GM19328 (cell line): ENCODE measurements at regions not wholly inside any gene's neighbourhood (a gene's known extent, or its start where the extent isn't known, plus 50 kb on each side); places are given as distances from the start of the nearest gene placed in this dataset.
"Not testable (repeated sequence)": the region's sequence is repeated elsewhere in the genome, so short reads cannot be mapped to it uniquely, and the experiment has no call there.

Experiments
- ATAC-seq: cut with Tn5 transposase; IDR thresholded peaks from one replicate; pipeline ENCODE4 v1.9.1; 2021; ENCODE audit warnings: mild to moderate bottlenecking, moderate library complexity; ENCODE audit not compliant: unreplicated experiment

DNA sequence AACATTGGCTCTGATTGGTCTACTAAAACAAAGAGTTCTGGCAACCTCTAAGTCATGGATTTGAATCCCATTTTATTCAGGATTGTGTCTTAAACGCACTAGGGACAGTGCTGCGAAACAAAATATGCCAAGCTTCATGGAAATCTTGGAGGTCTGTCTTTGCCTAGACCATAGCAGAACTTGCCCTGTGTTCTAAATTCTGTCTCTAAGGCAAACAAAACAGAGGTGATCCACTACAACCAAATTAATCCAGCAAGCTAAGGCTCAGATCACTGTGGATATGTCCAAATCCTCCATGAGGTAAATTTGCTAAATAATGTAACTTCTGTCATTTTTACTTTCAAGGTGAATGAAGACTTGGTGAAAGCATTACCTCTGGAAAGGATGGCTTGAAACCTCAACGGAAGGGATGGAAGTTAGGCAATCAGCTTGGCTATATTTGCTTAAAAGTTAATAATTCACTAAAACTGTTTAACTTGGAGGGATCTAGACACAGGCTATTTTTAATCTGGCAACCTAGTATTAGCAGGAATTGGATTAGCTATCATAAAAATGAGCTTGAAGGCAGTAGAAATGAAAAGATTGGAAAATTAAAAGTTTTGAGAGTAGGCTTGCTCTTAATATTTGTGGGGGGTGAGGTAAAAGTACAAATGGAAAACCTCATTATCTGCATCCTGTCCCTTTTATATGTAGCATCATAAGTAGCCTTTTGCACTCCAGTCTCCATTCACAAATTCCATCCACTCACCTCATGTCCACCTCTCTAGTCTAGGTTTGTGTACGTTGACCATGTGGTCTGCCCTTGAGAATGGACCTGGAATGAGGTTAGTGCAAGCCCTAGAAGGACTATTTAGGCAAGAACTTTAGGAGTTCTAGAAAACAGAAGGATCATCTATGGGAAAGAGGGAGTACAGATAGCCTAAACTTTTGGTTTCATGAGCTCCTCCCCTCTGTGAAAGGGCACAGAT, 176.2 kb downstream of the SMC2 start:
- ATAC-seq: no peak

DNA sequence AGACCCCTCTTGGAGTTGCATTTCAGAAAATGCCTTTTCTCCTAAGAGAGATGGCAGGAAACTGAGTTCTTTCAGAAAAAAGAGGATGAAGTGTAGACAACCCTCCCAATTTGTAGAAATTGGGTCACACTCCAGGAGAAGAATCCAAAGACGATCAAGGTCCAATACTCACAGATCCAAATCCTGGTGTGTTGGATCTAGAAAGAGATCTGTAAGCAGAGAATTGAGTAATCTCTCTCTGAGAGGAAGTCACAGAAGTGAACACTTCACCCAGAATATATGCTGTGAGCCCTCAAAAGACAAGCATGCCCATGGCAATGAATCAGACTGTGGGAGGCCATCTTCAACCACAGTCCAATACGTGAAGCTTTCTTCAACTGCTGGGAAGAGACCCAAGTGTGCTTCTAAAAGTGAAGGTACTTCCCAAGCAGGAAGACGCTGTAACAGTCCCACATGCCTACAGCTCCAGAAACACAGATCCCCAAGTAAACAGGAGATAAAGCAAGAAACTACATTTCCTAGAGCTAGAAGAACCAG, 182.7 kb downstream of the SMC2 start:
- no peak for ATAC-seq

DNA sequence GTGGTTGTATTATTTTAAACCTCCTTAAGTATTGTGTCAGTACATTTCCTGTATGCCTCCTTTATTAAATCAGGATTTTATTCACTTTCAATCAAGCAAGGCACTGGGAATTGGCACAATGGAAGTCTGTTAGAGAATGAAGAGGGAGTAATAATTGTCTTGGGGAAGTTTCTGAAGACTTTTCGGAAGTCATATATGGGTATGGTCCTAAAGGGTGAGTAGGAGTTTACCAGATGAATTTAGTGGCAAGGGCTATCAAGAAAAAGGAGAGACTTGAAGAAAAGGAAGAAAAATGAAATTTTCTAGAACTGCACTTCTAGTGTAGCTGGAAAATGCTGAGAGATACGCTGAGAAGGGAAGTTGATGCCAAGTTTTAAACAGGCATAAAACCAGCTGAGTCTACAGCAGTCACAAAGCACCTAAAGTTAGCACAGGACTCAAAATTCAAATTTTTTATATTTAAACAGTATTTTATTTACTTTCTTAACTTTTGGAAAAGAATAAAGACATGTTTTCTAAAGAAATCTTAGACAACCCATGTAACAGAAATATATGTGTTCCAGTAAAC, 184.9 kb downstream of the SMC2 start:
- ATAC-seq: no peak

DNA sequence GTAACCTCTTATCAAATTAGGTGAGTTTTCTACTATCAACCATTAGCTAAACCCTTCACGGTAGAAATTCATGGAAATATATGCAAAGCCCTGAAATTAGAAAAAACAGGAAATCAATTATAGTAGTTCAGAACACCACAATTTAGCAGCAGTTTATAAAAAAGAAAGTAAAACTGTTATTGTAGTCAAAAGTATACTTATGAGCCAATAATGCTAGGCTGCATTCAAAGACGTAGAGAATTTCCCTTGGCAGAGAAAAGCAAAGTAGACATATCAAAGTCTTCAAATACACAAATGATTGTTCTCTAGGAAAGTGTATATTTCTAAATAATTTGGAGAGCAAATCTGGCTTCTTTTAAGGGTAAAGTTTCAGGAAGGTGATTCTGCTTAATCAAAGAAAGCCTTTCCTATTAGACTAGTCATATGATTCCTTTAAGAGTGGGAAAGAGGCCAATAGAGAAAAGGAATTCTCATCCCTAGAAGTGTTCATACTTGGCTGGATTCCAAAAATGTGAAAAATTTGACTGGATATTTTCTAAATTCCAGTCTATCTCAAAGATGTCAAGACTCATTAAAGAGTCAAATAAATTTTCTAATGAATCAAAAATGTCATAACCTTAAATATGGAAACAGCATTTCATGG, 185.5 kb downstream of the SMC2 start:
- no peak for ATAC-seq

DNA sequence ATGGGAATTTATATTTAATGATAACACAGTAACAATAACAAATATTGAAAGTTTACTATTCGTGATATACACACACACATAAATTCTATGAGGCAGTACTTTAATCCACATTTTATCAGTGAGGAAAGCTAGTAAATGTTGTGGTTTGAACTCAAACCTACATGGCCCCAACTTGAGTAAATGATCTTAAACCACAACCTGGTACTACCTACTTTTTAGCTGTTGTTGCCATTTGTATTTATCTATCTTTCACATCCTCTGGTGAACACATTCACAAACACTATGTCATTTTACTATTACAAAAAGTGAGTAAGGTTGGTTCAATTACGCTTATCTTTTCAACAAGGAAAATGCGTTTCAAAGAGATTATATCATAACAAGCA, 186.1 kb downstream of the SMC2 start:
- no peak for ATAC-seq

DNA sequence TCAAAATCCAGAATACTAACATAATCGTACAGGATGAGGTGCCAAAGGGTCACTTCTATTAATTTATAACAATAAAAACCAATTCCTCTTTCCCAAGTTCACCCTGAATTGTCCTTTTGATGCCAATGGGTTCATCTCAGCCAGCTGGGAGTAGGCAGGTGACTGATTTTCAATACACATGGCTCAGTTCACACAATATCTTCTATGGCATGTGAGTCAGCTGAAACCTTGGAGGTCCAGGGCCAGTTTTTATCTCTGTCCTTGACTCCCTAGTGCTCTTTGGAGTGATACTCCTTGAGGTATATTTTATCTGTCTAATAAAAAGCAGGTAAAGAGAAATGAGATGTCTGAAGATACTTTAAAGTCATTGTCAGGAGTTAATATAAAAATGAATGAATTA, 186.6 kb downstream of the SMC2 start:
- no peak for ATAC-seq

GRCh38 chr9:104286187-104286586, 192.1 kb downstream of the SMC2 start:
- ATAC-seq: no peak

DNA sequence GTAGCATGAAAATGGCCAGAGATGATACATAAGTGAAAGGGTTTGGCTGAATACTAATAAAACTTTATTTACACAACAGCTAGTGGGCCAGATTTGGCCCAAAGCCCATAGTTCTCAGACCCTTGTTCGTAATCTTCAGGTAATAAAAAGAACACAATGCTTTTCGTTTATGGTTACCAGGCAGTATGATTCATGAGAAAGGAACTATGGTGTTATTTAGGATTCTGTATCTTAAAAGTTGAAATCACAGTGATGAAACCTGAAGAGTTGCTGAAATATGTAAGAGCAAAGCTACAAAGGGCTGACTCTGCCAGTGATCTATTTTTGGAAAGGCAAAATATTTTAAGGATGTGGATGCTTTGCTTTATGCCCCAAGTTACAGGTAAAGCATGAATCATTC, 192.7 kb downstream of the SMC2 start:
- no peak for ATAC-seq

DNA sequence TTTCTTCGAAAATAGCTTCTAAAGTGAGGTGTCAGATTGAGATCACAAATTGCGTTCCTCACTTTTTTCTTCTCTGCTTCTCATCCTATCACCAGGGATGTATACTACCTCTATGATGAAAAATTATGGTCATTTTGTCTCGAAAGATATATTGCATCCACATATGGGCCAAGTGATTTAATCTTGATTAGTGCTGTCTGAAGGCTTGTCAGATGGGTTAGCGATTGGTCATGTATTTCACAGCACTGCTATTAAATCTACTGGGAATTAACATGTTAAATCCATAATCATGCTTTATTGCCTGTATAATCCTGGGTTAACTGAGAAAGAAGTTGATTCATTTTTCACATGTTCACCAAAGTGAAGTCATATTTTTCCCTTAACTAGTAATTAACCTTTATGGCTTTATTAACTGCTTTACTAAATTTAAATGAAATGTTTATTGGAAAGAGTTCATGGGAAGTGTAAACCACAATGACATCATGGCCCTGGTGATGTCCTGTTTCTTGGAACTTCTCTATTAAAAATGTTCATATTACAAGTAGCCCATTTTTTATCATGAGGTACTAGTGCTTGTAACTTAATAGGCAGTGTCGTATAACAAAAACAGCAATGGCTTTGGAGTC, 193.3 kb downstream of the SMC2 start:
- no peak for ATAC-seq

- no peak for ATAC-seq
These were observed 199.8 kb downstream of the SMC2 start for GRCh38 chr9:104293877-104294276.

- ATAC-seq: no peak
These were observed 203.9 kb upstream of the OR13F1 start for GRCh38 chr9:104300124-104300523.

GRCh38 chr9:104301755-104302154, 202.3 kb upstream of the OR13F1 start:
- no peak for ATAC-seq

- no peak for ATAC-seq
These were observed 201.3 kb upstream of the OR13F1 start for GRCh38 chr9:104302775-104303174.

- no peak for ATAC-seq
These were observed 199.1 kb upstream of the OR13F1 start for GRCh38 chr9:104304925-104305324.

DNA sequence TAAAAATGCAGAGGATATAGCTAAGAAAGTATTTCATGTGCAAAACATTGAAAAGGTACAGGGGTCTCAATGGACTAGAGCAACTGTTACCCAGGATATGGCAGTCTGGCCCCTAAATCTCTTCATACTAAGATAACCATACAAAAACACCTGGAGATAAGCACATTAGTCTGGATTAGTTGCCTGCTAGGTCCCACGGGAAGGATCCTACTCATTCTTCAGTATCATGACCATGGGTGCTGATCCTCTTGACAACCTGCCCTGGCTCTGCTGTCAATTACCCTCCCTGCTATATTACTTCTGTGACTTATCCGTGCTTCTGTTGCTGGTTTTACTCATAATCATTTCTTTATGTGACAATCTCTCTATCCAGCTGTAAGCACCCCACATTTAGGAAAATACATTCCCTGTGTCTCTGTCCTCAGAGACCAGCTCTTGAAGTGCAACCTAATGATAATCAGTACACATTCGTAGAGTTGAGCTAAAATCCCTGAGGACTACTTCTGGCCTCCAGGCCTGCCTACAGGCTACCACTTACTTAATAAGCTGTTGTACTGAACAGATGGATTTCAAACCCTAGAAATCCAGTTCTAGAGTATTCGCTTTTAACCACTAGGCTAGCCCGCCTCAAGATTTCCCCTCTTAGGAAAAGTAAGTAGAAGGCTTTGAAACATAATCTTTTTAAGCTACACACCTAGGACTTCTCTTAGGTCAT, 190.5 kb upstream of the OR13F1 start:
- no peak for ATAC-seq

GRCh38 chr9:104316201-104317009, 187.7 kb upstream of the OR13F1 start:
- not testable (repeated sequence) for ATAC-seq

DNA sequence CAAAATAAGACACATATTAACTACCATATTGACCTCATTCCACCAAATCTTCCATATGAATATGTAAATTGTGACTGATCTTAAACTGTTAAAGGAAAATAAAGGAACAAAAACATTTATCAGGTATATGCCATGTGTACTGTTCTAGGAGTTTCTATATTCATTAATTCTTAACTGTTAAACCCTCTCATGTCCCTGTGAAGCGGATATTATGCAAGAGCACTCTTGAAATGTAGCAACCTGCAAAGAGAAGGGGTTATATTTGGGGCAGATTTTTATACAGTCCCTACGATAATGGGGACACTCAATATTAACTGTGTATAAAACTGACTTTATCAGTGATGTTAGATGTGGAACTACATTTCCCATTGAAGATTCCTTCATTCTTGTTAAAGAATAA, 184.9 kb upstream of the OR13F1 start:
- ATAC-seq: no peak

DNA sequence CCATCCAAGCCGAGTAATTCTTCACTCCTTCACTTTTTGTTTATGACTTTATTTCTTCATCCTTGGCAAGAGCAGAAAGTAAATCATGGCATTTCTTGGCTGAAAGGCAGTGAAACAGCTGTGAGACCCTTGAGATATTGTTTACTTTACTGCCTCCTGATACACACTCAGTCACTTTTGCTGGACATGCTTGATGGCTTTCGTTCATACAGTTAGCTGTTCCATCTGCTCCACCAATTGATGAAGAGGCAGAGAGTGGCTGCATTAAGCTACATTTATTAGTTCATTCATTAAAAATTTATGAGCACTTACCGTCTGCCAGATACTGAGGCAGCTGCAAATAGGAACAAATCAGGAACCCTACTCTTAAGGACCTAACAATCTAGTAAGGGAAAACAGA, 184.4 kb upstream of the OR13F1 start:
- ATAC-seq: no peak

DNA sequence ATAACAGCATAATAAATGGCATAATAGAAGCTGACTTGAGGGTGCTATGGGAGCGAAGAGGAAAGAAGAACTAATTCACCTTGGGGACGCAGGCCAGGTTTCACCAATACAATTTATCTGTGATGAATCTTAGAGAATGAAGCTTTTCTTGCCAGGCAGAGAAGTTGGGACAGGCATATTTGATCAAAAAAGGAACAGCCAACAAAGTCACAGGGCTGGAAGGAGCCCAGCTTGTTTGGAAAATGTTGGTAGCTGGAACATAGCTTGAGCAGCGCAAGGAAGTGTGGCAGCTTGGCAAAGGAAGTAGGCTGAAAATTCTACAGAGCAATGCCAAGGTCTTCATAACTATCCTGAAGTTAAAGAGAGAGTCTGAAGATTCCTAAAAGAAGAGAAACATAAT, 181.5 kb upstream of the OR13F1 start:
- ATAC-seq: no peak
